Panc1 (cell line): ENCODE measurements at regions not wholly inside any gene's neighbourhood (a gene's known extent, or its start where the extent isn't known, plus 50 kb on each side); places are given as distances from the start of the nearest gene placed in this dataset.
"Not testable (repeated sequence)": the region's sequence is repeated elsewhere in the genome, so short reads cannot be mapped to it uniquely, and the experiment has no call there.

Experiments
- POLR2AphosphoS5 ChIP-seq: IDR thresholded peaks from 2 replicates; pipeline ENCODE4 v1.6.1; 2012; ENCODE audit warnings: mild to moderate bottlenecking, low read depth, low read length, moderate library complexity
- SIN3A ChIP-seq: IDR thresholded peaks from 2 replicates; pipeline ENCODE4 v1.6.1; 2012; ENCODE audit warnings: low read depth, mild to moderate bottlenecking, low read length, moderate library complexity, borderline replicate concordance; ENCODE audit not compliant: insufficient read depth
- TCF7L2 ChIP-seq: IDR thresholded peaks from 2 replicates; pipeline ENCODE4 v1.6.1; 2011; ENCODE audit warnings: mild to moderate bottlenecking, low read depth, low read length, inconsistent platforms
- TF ChIP-seq, protein P1 (sequence below): fragments of 450-650 bp; IDR thresholded peaks from 2 replicates; pipeline ENCODE4 v1.5.1; 2017; ENCODE audit warnings: mild to moderate bottlenecking
- TF ChIP-seq, protein P2 (sequence below), 2 experiments: IDR thresholded peaks; 2 replicates each; pipeline ENCODE4 v1.6.1; 2011 to 2012; ENCODE audit warnings: low read depth in 2 of 2, control low read depth in 1 of 2, low read length in 1 of 2, mild to moderate bottlenecking in 1 of 2, moderate library complexity in 1 of 2; ENCODE audit not compliant: insufficient read depth in 1 of 2

DNA sequence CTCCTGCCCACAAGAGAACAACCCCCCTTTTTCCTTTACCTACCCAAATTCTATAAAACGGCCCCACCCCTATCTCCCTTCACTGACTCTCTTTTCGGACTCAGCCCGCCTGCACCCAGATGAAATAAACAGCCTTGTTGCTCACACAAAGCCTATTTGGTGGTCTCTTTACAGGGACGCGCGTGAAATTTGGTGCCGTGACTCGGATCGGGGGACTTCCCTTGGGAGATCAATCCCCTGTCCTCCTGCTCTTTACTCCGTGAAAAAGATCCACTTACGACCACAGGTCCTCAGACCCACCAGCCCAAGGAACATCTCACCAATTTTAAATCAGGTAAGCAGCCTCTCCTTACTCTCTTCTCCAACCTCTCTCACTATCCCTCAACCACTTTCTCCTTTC, 209.8 kb downstream of the PCDH20 start:
- TF ChIP-seq TCF7L2, SIN3A, POLR2AphosphoS5: not testable (repeated sequence)
- TF ChIP-seq, protein P1, sequence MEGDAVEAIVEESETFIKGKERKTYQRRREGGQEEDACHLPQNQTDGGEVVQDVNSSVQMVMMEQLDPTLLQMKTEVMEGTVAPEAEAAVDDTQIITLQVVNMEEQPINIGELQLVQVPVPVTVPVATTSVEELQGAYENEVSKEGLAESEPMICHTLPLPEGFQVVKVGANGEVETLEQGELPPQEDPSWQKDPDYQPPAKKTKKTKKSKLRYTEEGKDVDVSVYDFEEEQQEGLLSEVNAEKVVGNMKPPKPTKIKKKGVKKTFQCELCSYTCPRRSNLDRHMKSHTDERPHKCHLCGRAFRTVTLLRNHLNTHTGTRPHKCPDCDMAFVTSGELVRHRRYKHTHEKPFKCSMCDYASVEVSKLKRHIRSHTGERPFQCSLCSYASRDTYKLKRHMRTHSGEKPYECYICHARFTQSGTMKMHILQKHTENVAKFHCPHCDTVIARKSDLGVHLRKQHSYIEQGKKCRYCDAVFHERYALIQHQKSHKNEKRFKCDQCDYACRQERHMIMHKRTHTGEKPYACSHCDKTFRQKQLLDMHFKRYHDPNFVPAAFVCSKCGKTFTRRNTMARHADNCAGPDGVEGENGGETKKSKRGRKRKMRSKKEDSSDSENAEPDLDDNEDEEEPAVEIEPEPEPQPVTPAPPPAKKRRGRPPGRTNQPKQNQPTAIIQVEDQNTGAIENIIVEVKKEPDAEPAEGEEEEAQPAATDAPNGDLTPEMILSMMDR = not testable (repeated sequence)
- TF ChIP-seq, protein P2, sequence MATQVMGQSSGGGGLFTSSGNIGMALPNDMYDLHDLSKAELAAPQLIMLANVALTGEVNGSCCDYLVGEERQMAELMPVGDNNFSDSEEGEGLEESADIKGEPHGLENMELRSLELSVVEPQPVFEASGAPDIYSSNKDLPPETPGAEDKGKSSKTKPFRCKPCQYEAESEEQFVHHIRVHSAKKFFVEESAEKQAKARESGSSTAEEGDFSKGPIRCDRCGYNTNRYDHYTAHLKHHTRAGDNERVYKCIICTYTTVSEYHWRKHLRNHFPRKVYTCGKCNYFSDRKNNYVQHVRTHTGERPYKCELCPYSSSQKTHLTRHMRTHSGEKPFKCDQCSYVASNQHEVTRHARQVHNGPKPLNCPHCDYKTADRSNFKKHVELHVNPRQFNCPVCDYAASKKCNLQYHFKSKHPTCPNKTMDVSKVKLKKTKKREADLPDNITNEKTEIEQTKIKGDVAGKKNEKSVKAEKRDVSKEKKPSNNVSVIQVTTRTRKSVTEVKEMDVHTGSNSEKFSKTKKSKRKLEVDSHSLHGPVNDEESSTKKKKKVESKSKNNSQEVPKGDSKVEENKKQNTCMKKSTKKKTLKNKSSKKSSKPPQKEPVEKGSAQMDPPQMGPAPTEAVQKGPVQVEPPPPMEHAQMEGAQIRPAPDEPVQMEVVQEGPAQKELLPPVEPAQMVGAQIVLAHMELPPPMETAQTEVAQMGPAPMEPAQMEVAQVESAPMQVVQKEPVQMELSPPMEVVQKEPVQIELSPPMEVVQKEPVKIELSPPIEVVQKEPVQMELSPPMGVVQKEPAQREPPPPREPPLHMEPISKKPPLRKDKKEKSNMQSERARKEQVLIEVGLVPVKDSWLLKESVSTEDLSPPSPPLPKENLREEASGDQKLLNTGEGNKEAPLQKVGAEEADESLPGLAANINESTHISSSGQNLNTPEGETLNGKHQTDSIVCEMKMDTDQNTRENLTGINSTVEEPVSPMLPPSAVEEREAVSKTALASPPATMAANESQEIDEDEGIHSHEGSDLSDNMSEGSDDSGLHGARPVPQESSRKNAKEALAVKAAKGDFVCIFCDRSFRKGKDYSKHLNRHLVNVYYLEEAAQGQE (IDR thresholded peaks at IDR 0.05; ENCODE audit: insufficient read depth in 1 of 2, low read depth in 2 of 2, low read length in 1 of 2) = not testable (repeated sequence)
